Ascending aorta (tissue), 2 donors: ENCODE measurements at regions not wholly inside any gene's neighbourhood (a gene's known extent, or its start where the extent isn't known, plus 50 kb on each side); places are given as distances from the start of the nearest gene placed in this dataset.

Experiments used
- DNase-seq, 2 donors: peaks; one replicate each; pipeline ENCODE4 v3.0.0-alpha.2; 2019; ENCODE audit warnings: low spot score in 2 of 2
- H3K27ac ChIP-seq, 2 donors: fragments of 200-600 bp; sonication (generic); one replicate each; pipeline ENCODE4 v1.5.1; 2016 to 2017; ENCODE audit warnings: mild to moderate bottlenecking in 1 of 2
- H3K27me3 ChIP-seq: fragments of 200-600 bp; sonication (generic); one replicate; pipeline ENCODE4 v1.5.1; 2017
- H3K36me3 ChIP-seq, 2 donors: fragments of 200-600 bp; sonication (generic); one replicate each; pipeline ENCODE4 v1.5.1; 2016
- H3K4me1 ChIP-seq, 2 donors: fragments of 200-600 bp; sonication (generic); one replicate each; pipeline ENCODE4 v1.5.1; 2016 to 2017; ENCODE audit warnings: mild to moderate bottlenecking in 1 of 2
- H3K4me3 ChIP-seq, 2 donors: fragments of 200-600 bp; sonication (generic); one replicate each; pipeline ENCODE4 v1.5.1; 2016 to 2017; ENCODE audit warnings: mild to moderate bottlenecking in 1 of 2
- H3K9me3 ChIP-seq, 2 donors: fragments of 200-600 bp; sonication (generic); one replicate each; pipeline ENCODE4 v1.5.1; 2016
- CTCF ChIP-seq, 3 experiments: fragments of 200-600 bp in 2 of 3; fragments of 450-650 bp in 1 of 3; sonication (generic) in 2 of 3; IDR thresholded peaks; one replicate each; pipeline ENCODE4 v1.5.1; 2016 to 2019; ENCODE audit warnings: antibody characterized with exemption in 3 of 3, mild to moderate bottlenecking in 1 of 3, moderate library complexity in 1 of 3
- intact Hi-C: fragments of 100-400 bp; cut with DNase I; formaldehyde crosslinking; loops from one replicate; pipeline ENCODE4 v1.15.1; 2023

GRCh38 chr21:16345757-16346156 lies 616.0 kb downstream of the USP25 start:
- H3K4me1 ChIP-seq, result no peaks in the 10 kb centered on the region
- TF ChIP-seq CTCF (IDR thresholded peaks at IDR 0.05), result no peak
- no peaks in the 10 kb centered on the region for H3K27me3 ChIP-seq
- no peak for DNase-seq
- no peak overlapping the region for H3K4me3 ChIP-seq
- intact Hi-C loops, result no loop called here
- H3K36me3 ChIP-seq, result no peaks in the 10 kb centered on the region
- H3K27ac ChIP-seq, result no peak overlapping the region
- no peaks in the 10 kb centered on the region for H3K9me3 ChIP-seq

GRCh38 chr21:16347223-16347622 lies 617.4 kb downstream of the USP25 start:
- no peaks in the 10 kb centered on the region for H3K4me1 ChIP-seq
- H3K36me3 ChIP-seq, result no peaks in the 10 kb centered on the region
- no peaks in the 10 kb centered on the region for H3K27me3 ChIP-seq
- H3K4me3 ChIP-seq, result no peak overlapping the region
- no peaks in the 10 kb centered on the region for H3K9me3 ChIP-seq
- intact Hi-C loops, result no loop called here
- no peak overlapping the region for H3K27ac ChIP-seq
- TF ChIP-seq CTCF (IDR thresholded peaks at IDR 0.05), result no peak
- DNase-seq, result no peak

- intact Hi-C loops, result no loop called here
These were observed 624.0 kb downstream of the USP25 start for GRCh38 chr21:16353764-16354163.

GRCh38 chr21:16357994-16358393 lies 628.2 kb downstream of the USP25 start:
- Histone ChIP-seq H3K27ac (no peak overlapping the region), H3K4me1 (no peaks in the 10 kb centered on the region), H3K4me3 (no peak overlapping the region), H3K36me3 (no peaks in the 10 kb centered on the region), H3K9me3 (peaks cover 0 to 8% of the 10 kb centered on the region in 2 donors), H3K27me3 (no peaks in the 10 kb centered on the region)
- no peak for TF ChIP-seq CTCF (IDR thresholded peaks at IDR 0.05)
- intact Hi-C loops, result no loop called here
- no peak for DNase-seq

More at GRCh38 chr21:16353764-16354163, 624.0 kb downstream of the USP25 start:
- Histone ChIP-seq H3K4me3 (no peak overlapping the region), H3K27ac (no peak overlapping the region), H3K9me3 (no peaks in the 10 kb centered on the region), H3K4me1 (no peaks in the 10 kb centered on the region), H3K36me3 (no peaks in the 10 kb centered on the region), H3K27me3 (no peaks in the 10 kb centered on the region)
- no peak for TF ChIP-seq CTCF (IDR thresholded peaks at IDR 0.05)
- DNase-seq, result no peak

GRCh38 chr21:16358784-16359183 lies 629.0 kb downstream of the USP25 start:
- H3K9me3 ChIP-seq, result peaks cover 0 to 8% of the 10 kb centered on the region in 2 donors
- TF ChIP-seq CTCF (IDR thresholded peaks at IDR 0.05), result no peak
- no peak overlapping the region for H3K27ac ChIP-seq
- intact Hi-C loops, result no loop called here
- no peaks in the 10 kb centered on the region for H3K4me1 ChIP-seq
- DNase-seq, result no peak
- H3K27me3 ChIP-seq, result no peaks in the 10 kb centered on the region
- no peak overlapping the region for H3K4me3 ChIP-seq
- H3K36me3 ChIP-seq, result no peaks in the 10 kb centered on the region

GRCh38 chr21:16363100-16363499 lies 633.3 kb downstream of the USP25 start:
- DNase-seq, result no peak
- Histone ChIP-seq H3K27me3 (no peaks in the 10 kb centered on the region), H3K4me1 (no peaks in the 10 kb centered on the region), H3K36me3 (no peaks in the 10 kb centered on the region), H3K9me3 (peaks cover 0 to 8% of the 10 kb centered on the region in 2 donors), H3K27ac (no peak overlapping the region), H3K4me3 (no peak overlapping the region)
- intact Hi-C loops, result no loop called here
- TF ChIP-seq CTCF (IDR thresholded peaks at IDR 0.05), result no peak
